GM19023 (cell line): ENCODE measurements at regions not wholly inside any gene's neighbourhood (a gene's known extent, or its start where the extent isn't known, plus 50 kb on each side); places are given as distances from the start of the nearest gene placed in this dataset.
"Not testable (repeated sequence)": the region's sequence is repeated elsewhere in the genome, so short reads cannot be mapped to it uniquely, and the experiment has no call there.

Experiments
- ATAC-seq: cut with Tn5 transposase; IDR thresholded peaks from one replicate; pipeline ENCODE4 v1.9.1; 2021; ENCODE audit warnings: mild to moderate bottlenecking, moderate library complexity; ENCODE audit not compliant: unreplicated experiment

DNA sequence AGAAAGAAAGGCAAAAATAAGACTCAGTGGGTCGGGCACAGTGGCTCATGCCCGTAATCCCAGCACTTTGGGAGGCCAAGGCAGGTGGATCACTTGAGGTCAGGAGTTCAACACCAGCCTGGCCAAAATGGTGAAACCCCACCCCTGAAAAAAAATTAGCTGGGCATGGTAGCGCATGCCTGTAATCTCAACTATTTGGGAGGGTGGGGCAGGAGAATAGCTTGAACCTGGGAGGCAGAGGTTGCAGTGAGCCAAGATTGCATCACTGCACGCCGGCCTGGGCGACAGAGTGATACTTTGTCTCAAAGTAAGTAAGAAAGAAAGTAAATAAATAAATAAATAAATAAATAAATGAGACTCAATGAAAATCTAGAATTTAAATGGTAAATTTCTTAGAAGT lies 145.9 kb upstream of the KRR1 start:
- not testable (repeated sequence) for ATAC-seq

DNA sequence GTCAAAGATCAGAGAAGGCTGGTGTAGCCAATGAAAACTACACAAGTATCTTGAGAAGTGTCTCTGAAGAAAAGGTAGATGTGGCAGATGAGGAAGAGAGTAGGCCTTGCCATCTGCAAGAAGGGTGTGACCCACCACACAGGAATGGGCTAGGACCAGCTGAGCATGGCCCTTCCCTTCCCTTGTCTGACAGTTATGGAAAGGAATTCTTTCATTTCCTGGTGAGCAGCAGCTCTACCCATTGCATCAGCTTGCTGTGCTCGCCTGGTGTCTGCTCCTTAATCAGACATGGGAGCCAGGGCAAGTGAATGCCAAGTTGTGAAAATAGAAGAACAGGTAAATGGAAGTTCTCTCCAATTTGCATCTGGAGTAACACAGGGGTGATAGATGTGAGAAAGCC lies 145.2 kb upstream of the KRR1 start:
- ATAC-seq: no peak

DNA sequence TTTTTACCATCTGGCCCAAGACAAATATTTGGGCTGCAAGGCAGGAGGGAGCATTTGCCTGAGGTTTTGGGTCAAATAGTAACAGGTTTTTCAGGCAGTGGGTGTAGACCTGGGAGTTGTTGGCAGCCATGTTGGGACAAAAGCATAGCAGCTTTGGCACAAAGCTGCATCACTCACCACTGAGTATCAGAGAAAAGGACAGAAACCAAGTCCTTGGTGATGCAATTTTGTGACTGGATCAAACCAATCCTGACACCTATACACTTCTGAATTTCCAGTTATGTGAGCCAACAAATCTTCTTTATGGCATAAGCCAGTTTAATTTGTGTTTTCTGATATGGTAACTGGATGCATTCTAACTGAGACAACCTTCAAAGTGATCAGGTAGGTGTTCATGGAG lies 144.8 kb upstream of the KRR1 start:
- ATAC-seq: no peak

DNA sequence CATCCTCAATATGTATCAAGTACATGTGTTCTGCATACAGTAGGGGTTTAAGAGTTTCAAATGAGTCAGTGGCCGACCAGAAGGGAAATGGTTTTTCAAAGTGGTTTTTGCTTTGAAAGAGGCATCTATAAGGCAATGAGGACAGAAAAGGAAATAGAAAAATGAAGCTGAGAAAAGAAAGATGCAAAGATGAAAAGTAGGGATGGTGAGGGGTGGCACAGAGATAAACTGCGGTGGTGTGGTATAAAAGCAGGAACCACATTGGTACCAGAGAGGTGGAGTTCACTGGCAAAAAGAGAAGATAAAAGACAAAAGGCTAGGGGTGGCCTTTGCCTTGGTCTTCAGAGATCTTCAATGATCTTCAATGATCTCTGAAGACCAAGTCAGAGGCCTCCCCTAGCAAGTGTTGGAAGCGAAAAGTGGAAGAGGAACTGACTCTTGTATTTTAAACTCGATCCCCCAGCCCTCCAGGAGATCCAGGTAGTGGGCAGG lies 144.0 kb upstream of the KRR1 start:
- ATAC-seq: peak; percentile 68

- ATAC-seq: no peak
Measured at GRCh38 chr12:75651342-75651695, 139.9 kb upstream of the KRR1 start.

- no peak for ATAC-seq
Measured at GRCh38 chr12:75650595-75651341, 139.4 kb upstream of the KRR1 start.

DNA sequence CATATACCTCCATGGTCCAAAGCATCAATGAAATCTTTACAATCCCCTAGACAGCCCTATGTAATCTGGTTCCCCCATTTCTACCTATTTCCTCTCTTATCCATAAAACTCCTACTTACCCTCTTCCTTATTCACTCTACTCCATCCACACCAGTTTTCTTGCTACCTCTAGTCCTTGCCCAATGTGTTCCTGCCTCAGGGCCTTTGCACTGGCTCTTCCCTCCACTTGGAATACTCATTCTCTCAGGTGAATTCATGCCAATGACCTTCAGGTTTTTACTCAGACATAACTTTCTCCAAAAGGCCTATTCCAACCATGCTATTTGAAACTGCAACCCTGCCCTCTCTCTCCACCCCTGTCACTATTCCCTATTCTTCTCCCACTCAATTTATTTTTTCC lies 138.7 kb upstream of the KRR1 start:
- no peak for ATAC-seq

DNA sequence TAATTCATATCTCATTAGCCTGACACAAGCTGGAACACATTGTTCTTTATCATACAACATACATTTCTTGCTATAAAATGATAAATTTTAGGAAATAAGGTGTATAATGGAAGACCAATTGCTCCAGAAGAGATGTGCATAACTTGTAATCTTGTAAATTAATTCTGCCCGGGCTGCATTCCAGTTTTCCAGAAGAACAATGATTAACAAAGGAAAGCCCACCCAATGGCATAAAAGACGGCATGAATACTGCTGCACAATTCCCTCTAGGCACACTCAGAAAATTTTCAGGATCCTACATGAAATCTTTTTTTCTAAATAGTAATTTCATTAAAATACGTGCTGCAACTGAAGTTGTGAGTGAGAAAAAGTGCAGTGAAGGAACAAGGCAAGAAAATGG lies 137.4 kb upstream of the KRR1 start:
- ATAC-seq: no peak

- ATAC-seq: no peak
Measured at GRCh38 chr12:75646329-75647210, 135.2 kb upstream of the KRR1 start.

- no peak for ATAC-seq
Measured at GRCh38 chr12:75644472-75645072, 133.2 kb upstream of the KRR1 start.

DNA sequence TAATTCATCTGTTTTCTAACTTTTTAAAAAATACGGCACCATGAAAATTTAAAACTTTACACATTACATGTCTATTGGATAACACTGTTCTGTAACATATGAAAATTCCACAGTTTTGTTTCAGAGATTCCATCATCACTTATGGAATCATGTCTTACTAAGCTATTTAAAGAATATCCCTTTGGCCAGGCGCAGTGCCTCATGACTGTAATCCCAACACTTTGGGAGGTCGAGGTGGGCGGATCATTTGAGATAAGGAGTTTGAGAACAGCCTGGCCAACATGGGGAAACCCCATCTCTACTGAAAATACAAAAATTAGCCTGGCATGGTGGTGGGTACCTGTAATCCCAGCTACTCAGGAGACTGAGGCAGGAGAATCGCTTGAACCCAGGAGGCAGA lies 131.7 kb upstream of the KRR1 start:
- ATAC-seq: not testable (repeated sequence)

DNA sequence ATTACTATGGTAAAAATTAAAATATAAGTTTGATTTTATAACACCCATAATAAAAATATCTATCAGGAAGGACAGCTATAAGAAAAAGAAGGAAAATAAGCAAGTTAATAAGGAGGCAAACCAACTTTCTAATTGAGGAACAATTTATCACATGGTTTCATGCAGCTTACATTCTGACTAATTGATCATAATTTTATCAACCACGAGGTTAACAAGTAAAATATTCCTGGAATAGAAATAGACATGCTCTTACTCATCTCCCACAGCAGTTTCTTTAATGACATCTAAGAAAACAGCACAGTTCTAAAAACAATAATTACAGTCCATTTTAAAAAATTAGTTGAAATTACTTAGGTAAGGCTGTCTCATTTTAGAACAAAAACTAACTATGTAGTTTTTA lies 130.8 kb upstream of the KRR1 start:
- ATAC-seq: no peak

GRCh38 chr12:75641031-75641780 lies 129.8 kb upstream of the KRR1 start:
- peak; percentile 98 for ATAC-seq

DNA sequence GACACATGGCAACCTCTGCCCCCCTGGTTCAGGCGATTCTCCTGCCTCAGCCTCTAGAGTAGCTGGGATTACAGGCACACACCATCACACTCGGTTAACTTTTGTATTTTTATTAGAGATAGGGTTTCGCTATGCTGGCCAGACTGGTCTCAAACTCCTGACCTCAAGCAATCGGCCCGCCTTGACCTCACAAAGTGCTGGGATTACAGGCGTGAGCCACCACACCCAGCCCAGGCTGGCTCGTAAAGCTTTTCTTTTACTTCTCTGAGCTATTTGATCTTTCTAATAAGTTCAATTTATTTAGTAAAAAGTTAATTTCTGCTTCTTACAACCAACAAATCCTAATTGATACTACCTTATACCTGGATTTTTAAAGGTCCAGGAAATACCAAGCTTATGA lies 127.4 kb upstream of the KRR1 start:
- ATAC-seq: no peak

- ATAC-seq: no peak
Measured at GRCh38 chr12:75636607-75637006, 125.2 kb upstream of the KRR1 start.

- no peak for ATAC-seq
Measured at GRCh38 chr12:75635606-75636444, 124.4 kb upstream of the KRR1 start.

- ATAC-seq: no peak
Measured at GRCh38 chr12:75634244-75635222, 123.1 kb upstream of the KRR1 start.

DNA sequence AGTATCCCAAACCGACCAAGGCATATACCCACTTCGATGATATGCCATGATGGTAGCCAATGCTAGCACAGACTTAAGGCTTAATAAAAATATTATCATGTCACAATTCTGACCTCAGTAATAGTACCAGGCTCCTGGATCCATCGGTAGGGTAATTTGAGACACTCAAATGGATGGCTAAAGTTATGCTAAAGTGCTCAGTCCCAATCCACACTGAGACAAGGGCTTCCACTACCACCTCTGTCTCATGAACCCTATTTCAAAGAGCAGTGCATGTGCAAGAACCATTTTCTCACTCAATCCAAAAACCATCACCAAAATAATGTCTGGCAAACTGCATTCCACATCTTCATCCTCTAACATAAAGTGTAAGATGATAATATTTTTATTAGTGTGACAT lies 122.4 kb upstream of the KRR1 start:
- no peak for ATAC-seq

- no peak for ATAC-seq
Measured at GRCh38 chr12:75632442-75632841, 121.0 kb upstream of the KRR1 start.
